Ishikawa (cell line): ENCODE measurements at regions not wholly inside any gene's neighbourhood (a gene's known extent, or its start where the extent isn't known, plus 50 kb on each side); places are given as distances from the start of the nearest gene placed in this dataset.

Experiments
- EP300 ChIP-seq: IDR thresholded peaks from 2 replicates; pipeline ENCODE4 v1.6.1; 2012; ENCODE audit warnings: borderline replicate concordance
- MAX ChIP-seq: IDR thresholded peaks from 2 replicates; pipeline ENCODE4 v1.6.1; 2012
- RAD21 ChIP-seq: IDR thresholded peaks from 2 replicates; pipeline ENCODE4 v1.6.1; 2012; ENCODE audit warnings: low read depth
- TCF12 ChIP-seq: IDR thresholded peaks from 2 replicates; pipeline ENCODE4 v1.6.1; 2012; ENCODE audit warnings: low read depth
- USF1 ChIP-seq: IDR thresholded peaks from 2 replicates; pipeline ENCODE4 v1.6.1; 2012

DNA sequence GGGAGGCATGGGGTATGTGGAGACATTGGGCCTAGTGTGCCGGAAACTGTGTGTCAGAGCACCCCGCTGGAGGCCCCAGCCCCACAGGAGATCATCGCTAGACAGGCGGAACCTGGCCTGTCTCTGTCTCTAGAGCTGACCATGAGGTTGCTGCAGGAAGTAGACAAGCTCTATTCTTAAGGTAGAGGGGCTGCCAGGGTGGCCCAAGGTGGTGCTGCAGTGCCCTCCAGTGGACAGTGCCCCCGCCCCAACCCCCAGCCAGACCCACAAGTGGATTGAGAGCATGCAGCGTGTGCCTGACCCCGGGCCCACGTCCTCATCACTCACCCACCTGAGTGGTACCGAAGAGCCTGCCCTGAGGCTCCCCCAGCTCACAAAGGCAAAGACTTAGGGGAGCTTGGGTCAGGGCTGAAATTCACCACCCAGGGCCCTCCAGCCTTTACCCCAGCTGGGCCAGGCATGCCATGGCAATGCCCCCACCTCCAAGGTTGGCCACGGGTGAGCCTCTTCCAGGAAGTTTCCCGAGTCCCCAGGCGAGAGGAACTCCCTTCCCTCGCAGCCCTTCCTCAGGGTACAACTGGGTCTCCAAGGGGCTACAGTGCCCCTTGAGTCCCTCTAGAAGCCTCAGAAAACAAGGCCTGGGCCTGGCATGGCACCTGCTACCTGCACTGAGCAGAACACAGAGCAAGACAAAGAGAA, 155.0 kb downstream of the TTC32 start:
- TF ChIP-seq MAX (no peak), EP300 (no peak), RAD21 (peak; percentile 62), TCF12 (no peak), USF1 (no peak)
